ENCODE measurements at regions not wholly inside any gene's neighbourhood (a gene's known extent, or its start where the extent isn't known, plus 50 kb on each side); places are given as distances from the start of the nearest gene placed in this dataset.

DNA sequence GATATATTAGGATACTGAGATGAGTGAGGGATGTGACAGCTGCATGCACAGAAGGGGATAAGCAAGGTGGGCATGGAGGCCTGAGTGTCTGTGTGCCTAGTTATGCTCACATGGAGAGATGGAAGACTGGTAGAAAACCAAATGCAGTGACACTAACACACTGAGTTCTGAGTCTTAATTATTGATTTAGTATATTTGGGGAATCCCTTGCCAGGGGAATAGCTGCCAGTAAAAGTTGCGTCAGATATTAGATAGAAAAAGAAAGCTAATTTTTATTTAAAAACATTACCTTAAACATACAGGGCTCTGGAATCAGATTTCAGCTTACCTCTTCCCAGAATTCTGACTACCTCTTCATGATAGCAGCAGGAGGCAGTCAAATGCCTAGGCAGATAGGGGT is 620.5 kb downstream of the METTL15 start:
- no peak overlapping the region for H3K4me3 ChIP-seq (ENCODE audit: low read length)
- no peak for DNase-seq (ENCODE audit: low read depth)
- TF ChIP-seq, protein P1, sequence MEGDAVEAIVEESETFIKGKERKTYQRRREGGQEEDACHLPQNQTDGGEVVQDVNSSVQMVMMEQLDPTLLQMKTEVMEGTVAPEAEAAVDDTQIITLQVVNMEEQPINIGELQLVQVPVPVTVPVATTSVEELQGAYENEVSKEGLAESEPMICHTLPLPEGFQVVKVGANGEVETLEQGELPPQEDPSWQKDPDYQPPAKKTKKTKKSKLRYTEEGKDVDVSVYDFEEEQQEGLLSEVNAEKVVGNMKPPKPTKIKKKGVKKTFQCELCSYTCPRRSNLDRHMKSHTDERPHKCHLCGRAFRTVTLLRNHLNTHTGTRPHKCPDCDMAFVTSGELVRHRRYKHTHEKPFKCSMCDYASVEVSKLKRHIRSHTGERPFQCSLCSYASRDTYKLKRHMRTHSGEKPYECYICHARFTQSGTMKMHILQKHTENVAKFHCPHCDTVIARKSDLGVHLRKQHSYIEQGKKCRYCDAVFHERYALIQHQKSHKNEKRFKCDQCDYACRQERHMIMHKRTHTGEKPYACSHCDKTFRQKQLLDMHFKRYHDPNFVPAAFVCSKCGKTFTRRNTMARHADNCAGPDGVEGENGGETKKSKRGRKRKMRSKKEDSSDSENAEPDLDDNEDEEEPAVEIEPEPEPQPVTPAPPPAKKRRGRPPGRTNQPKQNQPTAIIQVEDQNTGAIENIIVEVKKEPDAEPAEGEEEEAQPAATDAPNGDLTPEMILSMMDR (conservative IDR thresholded peaks at IDR 0.05; ENCODE audit: low read depth, low read length) = no peak

DNA sequence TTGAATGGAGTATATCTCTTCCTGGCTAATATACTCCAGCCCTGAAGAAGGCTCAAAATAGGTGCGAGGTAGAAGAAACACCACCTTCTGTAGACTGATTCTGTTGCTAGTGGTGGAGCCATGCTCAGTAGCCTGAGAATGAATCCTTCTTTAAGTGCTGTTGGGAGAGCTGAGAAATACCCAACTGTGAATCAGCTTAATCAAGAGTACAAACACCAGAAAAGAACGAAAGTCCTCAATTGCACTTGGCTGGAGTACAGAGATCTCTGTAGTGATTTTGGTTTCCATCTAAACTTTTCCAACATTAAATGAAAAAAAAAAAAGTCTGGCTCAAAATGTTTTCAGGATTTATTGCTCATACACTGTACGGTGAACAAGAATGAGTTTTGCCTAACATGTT is 619.1 kb downstream of the METTL15 start:
- H3K4me3 ChIP-seq (ENCODE audit: low read length) = no peak overlapping the region
- TF ChIP-seq, protein P1 (conservative IDR thresholded peaks at IDR 0.05; ENCODE audit: low read depth, low read length) = no peak
- DNase-seq (ENCODE audit: low read depth) = no peak

DNA sequence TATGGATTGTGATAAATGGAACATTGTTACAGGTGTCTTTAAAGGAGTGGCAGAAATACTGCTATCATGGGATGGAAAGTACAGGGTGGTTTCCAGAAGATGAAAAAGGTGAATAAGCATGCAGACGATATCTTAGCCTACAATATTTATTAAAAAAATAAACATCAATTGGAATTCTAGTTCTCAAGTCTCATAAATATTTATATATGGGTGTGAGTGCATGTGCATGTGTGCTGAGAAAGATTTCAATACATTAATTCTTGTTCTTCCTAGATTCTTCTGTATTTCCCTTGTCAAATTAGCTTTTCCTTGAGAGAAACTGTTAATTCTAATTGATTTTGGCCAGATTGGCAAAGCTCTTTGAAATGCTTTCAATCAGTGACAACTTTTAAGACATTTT is 618.2 kb downstream of the METTL15 start:
- TF ChIP-seq, protein P1 (conservative IDR thresholded peaks at IDR 0.05; ENCODE audit: low read depth, low read length) = no peak
- DNase-seq (ENCODE audit: low read depth) = no peak
- no peak overlapping the region for H3K4me3 ChIP-seq (ENCODE audit: low read length)

DNA sequence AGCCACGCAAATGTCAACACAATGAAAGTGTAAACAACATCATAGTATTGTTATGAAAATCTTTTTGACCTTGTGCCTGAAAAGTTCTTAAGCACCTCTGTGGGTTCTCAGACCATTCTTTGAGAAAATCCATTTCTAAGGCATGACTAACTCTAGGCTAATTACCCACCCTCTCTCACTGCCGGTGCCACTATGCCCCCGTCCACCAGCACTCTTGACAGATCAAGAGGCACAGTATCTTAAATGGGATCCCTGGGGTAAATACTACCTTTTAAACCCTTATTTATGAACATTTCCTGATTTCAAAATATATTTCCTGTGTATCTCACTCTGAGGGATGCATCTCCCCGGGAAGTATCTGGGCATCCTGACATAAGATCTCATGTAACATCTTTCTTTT is 607.5 kb downstream of the METTL15 start:
- TF ChIP-seq, protein P1 (conservative IDR thresholded peaks at IDR 0.05; ENCODE audit: low read depth, low read length) = no peak
- no peak overlapping the region for H3K4me3 ChIP-seq (ENCODE audit: low read length)
- DNase-seq (ENCODE audit: low read depth) = peak; percentile 38

DNA sequence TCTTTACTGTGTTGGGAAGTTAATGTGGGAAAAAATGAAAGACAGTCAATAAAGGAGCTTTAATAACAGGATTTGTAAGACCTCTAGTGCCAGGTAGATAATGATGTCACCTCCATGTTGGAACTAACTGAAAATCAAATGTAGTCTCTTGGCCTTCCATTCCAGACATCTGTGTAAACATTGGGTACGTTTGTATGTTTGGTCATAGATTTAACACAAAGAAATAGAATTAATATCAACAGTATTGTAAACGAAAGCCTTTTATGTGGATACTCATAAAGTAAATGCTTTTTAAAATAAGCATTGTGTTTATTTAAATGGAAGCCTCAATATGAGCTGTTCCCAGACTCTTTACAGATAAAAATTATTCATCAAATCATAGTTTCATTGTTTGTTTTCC is 605.7 kb downstream of the METTL15 start:
- no peak overlapping the region for H3K4me3 ChIP-seq (ENCODE audit: low read length)
- DNase-seq (ENCODE audit: low read depth) = no peak
- TF ChIP-seq, protein P1 (conservative IDR thresholded peaks at IDR 0.05; ENCODE audit: low read depth, low read length) = no peak

DNA sequence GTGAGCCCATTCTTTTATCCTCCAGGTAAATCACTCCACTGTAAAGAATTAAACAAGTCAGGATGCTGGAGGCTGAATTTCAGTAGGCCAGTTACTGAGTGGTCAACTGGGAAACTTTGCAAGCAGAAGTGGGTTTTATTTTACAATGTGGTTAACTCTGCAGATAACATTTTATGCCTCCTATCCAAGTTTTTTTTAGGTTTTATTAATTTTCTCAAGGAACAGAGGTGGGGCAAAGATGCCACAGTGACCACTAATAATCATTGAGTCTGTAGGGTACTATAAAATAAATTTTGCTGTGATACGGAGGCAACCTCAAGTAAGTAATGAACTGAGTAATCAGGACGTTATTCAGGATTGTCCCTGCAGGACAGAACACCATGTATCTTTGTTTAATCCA is 599.9 kb downstream of the METTL15 start:
- no peak overlapping the region for H3K4me3 ChIP-seq (ENCODE audit: low read length)
- no peak for DNase-seq (ENCODE audit: low read depth)
- TF ChIP-seq, protein P1 (conservative IDR thresholded peaks at IDR 0.05; ENCODE audit: low read depth, low read length) = no peak

DNA sequence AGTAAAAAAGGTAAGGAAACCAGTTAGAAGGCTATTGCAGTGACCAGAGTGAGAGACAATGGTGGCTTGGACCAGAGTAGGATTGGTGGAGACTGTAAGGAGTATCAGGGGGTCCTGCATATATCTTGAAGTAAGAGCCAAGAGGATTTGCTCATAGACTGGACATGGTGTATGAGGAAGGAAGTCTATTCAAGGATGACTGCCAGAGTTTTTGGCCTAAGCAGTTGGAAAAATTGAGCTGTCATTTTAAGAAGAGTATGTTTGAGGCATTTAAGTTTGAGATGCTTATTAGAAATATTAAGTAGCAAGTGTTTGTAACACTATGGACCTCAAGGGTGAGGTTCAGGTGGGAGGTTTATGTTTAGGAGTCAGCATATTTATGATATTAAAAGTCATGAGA is 596.6 kb downstream of the METTL15 start:
- TF ChIP-seq, protein P1 (conservative IDR thresholded peaks at IDR 0.05; ENCODE audit: low read depth, low read length) = no peak
- DNase-seq (ENCODE audit: low read depth) = no peak
- no peak overlapping the region for H3K4me3 ChIP-seq (ENCODE audit: low read length)
